SK-N-SH treated with all-trans-retinoic acid at 6 μM for 48 hours (cell line): ENCODE measurements at regions not wholly inside any gene's neighbourhood (a gene's known extent, or its start where the extent isn't known, plus 50 kb on each side); places are given as distances from the start of the nearest gene placed in this dataset.

Source experiments
- ATAC-seq: fragments of 200-7000 bp; cut with Tn5 transposase; 3 replicates; pipeline ENCODE4 v1.9.1; 2020; ENCODE audit warnings: mild to moderate bottlenecking, moderate library complexity
- ARNTL ChIP-seq: fragments of 450-650 bp; formaldehyde crosslinking; IDR thresholded peaks from 2 replicates; pipeline ENCODE4 v1.5.0; 2020; ENCODE audit warnings: low read depth, mild to moderate bottlenecking, moderate library complexity, borderline replicate concordance
- BACH2 ChIP-seq: fragments of 250-450 bp; sonication (Bioruptor Pico); IDR thresholded peaks from 2 replicates; pipeline ENCODE4 v1.9.0; 2021; ENCODE audit warnings: mild to moderate bottlenecking, borderline replicate concordance
- CREB5 ChIP-seq: fragments of 250-450 bp; sonication (Bioruptor Pico); IDR thresholded peaks from 2 replicates; pipeline ENCODE4 v1.5.1; 2020; ENCODE audit warnings: low read depth, mild to moderate bottlenecking, moderate library complexity
- CSDC2 ChIP-seq: fragments of 250-450 bp; sonication (Bioruptor Pico); IDR thresholded peaks from 2 replicates; pipeline ENCODE4 v1.5.0; 2020; ENCODE audit warnings: mild to moderate bottlenecking, moderate library complexity
- CSRNP3 ChIP-seq: fragments of 250-450 bp; sonication (Bioruptor Pico); IDR thresholded peaks from 2 replicates; pipeline ENCODE4 v1.5.1; 2021; ENCODE audit warnings: mild to moderate bottlenecking, moderate library complexity
- ESRRG ChIP-seq: fragments of 250-450 bp; sonication (Bioruptor Pico); IDR thresholded peaks from 2 replicates; pipeline ENCODE4 v1.6.1; 2021; ENCODE audit warnings: mild to moderate bottlenecking
- ISL1 ChIP-seq: fragments of 250-450 bp; sonication (Bioruptor Pico); IDR thresholded peaks from 2 replicates; pipeline ENCODE4 v2.1.2; 2022; ENCODE audit warnings: mild to moderate bottlenecking, moderate library complexity
- OSR1 ChIP-seq: fragments of 250-450 bp; sonication (Bioruptor Pico); IDR thresholded peaks from 2 replicates; pipeline ENCODE4 v1.8.0; 2022; ENCODE audit warnings: moderate library complexity, mild to moderate bottlenecking, inconsistent platforms
- POU6F1 ChIP-seq: fragments of 250-450 bp; sonication (Bioruptor Pico); IDR thresholded peaks from 2 replicates; pipeline ENCODE4 v1.8.0; 2021; ENCODE audit warnings: low read depth, mild to moderate bottlenecking, moderate library complexity, borderline replicate concordance
- PPARA ChIP-seq: fragments of 250-450 bp; sonication (Bioruptor Pico); IDR thresholded peaks from 2 replicates; pipeline ENCODE4 v1.5.0; 2020; ENCODE audit warnings: mild to moderate bottlenecking, borderline replicate concordance
- RARB ChIP-seq: fragments of 250-450 bp; sonication (Bioruptor Pico); IDR thresholded peaks from 2 replicates; pipeline ENCODE4 v1.8.0; 2021; ENCODE audit warnings: mild to moderate bottlenecking, moderate library complexity
- TOX ChIP-seq: fragments of 250-450 bp; sonication (Bioruptor Pico); IDR thresholded peaks from 2 replicates; pipeline ENCODE4 v1.8.0; 2021; ENCODE audit warnings: mild to moderate bottlenecking, moderate library complexity, borderline replicate concordance
- TSHZ2 ChIP-seq: fragments of 250-450 bp; sonication (Bioruptor Pico); IDR thresholded peaks from 2 replicates; pipeline ENCODE4 v1.5.0; 2020; ENCODE audit warnings: mild to moderate bottlenecking, moderate library complexity
- ZFP3 ChIP-seq: fragments of 250-450 bp; sonication (Bioruptor Pico); IDR thresholded peaks from 2 replicates; pipeline ENCODE4 v1.5.0; 2020; ENCODE audit warnings: mild to moderate bottlenecking, moderate library complexity
- ZFP30 ChIP-seq: fragments of 450-650 bp; formaldehyde crosslinking; IDR thresholded peaks from 2 replicates; pipeline ENCODE4 v1.5.0; 2022; ENCODE audit warnings: mild to moderate bottlenecking, moderate library complexity
- ZNF70 ChIP-seq: fragments of 450-650 bp; formaldehyde crosslinking; IDR thresholded peaks from 2 replicates; pipeline ENCODE4 v1.5.0; 2020; ENCODE audit warnings: mild to moderate bottlenecking, moderate library complexity
- ZNF8 ChIP-seq: fragments of 450-650 bp; formaldehyde crosslinking; IDR thresholded peaks from 2 replicates; pipeline ENCODE4 v1.5.0; 2020; ENCODE audit warnings: mild to moderate bottlenecking, moderate library complexity
- TF ChIP-seq, protein P1 (sequence below): fragments of 250-450 bp; sonication (Bioruptor Pico); IDR thresholded peaks from 2 replicates; pipeline ENCODE4 v1.8.0; 2020; ENCODE audit warnings: mild to moderate bottlenecking, moderate library complexity, borderline replicate concordance

DNA sequence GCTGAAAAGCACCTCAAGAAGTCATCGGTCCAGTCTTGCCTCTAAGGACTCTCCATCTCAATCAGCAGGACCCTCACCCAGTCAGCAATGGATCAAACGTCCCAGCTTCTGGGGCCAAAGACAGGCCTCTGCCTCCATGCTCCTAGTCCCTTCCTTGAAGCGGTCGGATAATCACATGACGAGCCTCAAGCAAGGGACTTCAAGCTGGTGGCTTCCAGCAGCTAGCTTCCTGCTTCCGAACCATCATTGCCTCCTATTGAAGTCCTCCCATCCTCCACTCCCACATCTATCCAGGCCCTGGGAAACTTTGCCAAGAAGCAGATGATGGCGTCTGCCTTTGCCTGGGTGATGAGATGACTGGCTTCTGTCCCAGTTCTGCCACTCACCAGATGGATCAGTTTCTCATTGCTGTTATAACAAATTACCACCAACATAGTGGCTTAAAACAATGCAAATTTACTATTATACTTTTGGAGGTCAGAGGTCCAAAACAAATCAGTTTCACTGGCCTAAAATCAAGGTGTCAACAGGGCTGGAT lies 135.2 kb upstream of the MAMLD1 start:
- TF ChIP-seq, protein P1, sequence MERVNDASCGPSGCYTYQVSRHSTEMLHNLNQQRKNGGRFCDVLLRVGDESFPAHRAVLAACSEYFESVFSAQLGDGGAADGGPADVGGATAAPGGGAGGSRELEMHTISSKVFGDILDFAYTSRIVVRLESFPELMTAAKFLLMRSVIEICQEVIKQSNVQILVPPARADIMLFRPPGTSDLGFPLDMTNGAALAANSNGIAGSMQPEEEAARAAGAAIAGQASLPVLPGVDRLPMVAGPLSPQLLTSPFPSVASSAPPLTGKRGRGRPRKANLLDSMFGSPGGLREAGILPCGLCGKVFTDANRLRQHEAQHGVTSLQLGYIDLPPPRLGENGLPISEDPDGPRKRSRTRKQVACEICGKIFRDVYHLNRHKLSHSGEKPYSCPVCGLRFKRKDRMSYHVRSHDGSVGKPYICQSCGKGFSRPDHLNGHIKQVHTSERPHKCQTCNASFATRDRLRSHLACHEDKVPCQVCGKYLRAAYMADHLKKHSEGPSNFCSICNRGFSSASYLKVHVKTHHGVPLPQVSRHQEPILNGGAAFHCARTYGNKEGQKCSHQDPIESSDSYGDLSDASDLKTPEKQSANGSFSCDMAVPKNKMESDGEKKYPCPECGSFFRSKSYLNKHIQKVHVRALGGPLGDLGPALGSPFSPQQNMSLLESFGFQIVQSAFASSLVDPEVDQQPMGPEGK: no peak
- TF ChIP-seq ESRRG (CRISPR knock-in tag) (no peak), OSR1 (CRISPR knock-in tag) (no peak), TOX (CRISPR knock-in tag) (no peak), ZNF8 (CRISPR knock-in tag) (no peak), PPARA (no peak), ARNTL (CRISPR knock-in tag) (no peak), POU6F1 (CRISPR knock-in tag) (no peak), CREB5 (CRISPR knock-in tag) (no peak), RARB (CRISPR knock-in tag) (no peak), ZNF70 (CRISPR knock-in tag) (no peak)
- ATAC-seq: no peak

- ATAC-seq: no peak
Measured at GRCh38 chrX:150228431-150228830, 134.7 kb upstream of the MAMLD1 start.

More at GRCh38 chrX:150228431-150228830, 134.7 kb upstream of the MAMLD1 start:
- TF ChIP-seq TSHZ2 (CRISPR knock-in tag) (no peak), CSRNP3 (CRISPR knock-in tag) (no peak), RARB (CRISPR knock-in tag) (no peak), OSR1 (CRISPR knock-in tag) (no peak), ISL1 (no peak), CSDC2 (CRISPR knock-in tag) (no peak), TOX (CRISPR knock-in tag) (no peak), ZNF8 (CRISPR knock-in tag) (no peak), ESRRG (CRISPR knock-in tag) (no peak), CREB5 (CRISPR knock-in tag) (no peak), BACH2 (CRISPR knock-in tag) (no peak), ZFP3 (CRISPR knock-in tag) (no peak), ARNTL (CRISPR knock-in tag) (no peak), ZFP30 (no peak)
- TF ChIP-seq, protein P1: no peak
